ENCODE measurements at regions not wholly inside any gene's neighbourhood (a gene's known extent, or its start where the extent isn't known, plus 50 kb on each side); places are given as distances from the start of the nearest gene placed in this dataset.
A peak's percentile ranks its signal among the peaks of the same experiment; 100 is the strongest.

DNA sequence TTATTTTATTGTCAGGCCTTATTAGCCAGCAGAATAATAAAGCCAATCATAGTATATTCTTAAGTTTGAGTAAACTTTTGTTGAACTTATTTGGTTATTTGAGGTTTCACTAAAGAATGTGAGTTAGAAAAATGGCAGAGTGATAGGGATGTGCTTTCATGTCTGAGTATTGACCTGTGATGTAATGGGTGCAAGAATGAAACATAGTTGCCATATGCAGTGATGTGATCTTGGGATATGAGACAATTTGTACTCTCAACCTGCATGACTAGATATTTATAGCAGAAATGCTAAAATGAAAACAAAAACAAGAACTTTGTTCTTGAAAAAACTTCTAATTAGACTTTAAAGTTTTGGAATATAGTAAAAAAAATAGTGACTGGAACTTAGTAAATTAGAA lies 97.9 kb downstream of the DISP1 start:
- DNase-seq, result no peak

DNA sequence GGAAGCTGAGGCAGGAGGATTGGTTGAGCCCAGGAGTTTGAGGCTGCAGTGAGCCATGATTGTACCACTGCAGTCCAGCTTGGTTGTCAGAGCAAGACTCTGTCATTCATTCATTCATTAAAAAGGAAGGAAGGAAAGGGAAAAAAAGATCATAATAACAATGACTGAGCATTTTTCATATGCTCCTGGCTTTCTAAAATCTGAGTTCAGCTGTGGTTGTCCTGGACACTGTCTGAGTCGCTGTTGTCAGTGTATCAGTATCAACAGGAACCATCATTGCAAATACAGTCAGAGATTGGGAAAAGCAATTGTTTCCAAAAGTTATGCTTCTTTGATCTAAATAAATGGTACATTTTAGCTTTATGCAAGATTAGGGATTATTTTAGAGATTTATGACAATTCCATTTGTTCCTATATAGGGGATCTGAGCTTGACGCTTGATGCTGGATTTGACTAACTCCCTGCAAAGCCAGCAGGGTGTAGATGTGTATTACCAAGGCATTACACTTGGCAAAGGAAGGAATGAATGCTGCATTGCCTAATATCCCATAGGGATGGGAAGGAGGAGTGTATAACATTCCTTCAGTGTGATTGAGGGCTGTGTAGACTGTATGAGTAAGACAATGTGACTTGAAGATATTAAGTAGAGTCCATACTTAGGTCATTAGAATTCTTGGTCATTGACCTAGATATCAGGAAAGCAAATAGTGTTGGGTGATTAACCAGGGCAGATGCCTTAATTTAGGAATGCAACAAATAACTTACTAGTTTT lies 100.2 kb downstream of the DISP1 start:
- no peak for DNase-seq

DNA sequence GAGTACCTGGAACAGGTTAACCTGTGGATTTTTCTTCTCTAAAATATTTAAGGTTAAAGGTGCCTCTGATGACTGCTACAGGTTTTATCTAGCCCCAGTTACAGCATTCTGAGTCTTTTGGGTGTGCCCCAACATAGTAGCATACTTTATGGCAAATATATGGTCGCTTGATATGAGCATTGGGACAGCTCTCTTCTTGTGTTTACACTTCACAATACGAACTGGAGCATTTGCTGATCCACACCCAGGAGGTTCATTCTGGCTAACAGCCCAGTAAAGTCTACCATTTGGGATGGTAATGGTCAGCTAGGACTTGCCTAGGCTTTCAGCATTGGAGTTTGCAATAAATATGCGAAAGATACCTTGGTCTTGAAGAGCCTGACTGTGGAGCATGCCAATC lies 101.3 kb downstream of the DISP1 start:
- no peak for DNase-seq

DNA sequence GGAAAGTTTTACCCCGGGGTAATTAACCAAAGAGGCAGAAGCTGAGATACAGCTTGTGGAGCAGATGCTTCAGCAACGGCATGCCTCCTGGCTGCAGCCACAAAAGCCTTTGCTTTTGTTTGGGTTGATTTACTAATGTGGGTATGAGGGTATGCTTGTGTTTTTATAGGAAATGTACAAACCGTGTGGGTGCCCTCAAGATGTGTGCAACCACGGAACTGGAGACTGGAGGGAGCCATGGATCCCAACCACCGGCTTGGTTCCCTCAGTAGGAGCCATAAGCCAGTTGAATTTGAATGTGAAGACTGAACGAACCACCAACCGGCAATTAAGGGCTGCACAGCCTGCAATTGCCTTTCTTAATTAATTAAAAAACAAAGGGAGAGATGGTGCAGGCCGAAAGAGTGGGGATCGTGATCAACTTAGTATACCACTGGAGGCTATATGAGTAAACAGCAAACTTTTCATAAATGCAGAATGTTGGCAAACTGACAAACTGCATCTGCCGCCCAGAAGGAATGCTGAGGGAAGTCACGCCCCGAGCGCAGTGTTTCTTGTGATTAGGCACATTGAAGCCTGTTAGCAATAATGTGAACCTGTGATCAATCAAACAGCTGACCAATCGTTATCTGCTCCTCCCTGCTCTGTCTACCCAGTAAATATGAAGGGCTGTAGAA lies 104.1 kb downstream of the DISP1 start:
- no peak for DNase-seq

GRCh38 chr1:222919478-222919865 lies 104.6 kb downstream of the DISP1 start:
- DNase-seq, result no peak

DNA sequence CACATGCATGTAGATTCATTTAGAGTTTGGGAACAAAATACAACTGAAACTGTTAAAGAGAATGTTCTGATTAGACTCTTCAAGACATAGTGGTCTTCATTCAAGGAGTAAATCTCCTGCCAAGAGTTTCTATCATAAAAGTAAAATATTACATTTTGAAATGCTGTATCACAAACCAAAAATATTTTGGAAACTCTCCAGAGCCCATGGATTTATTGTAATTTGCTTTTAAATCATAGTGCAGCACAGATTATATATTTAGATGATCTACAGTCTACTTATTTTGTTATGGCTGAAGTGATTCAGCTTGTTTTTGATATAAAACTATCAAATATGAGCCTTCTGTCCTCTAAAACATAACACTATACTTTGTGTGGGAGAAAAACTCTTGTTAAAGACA lies 105.3 kb downstream of the DISP1 start:
- DNase-seq, result no peak

GRCh38 chr1:222921945-222922344 lies 107.1 kb downstream of the DISP1 start:
- DNase-seq, result no peak

DNA sequence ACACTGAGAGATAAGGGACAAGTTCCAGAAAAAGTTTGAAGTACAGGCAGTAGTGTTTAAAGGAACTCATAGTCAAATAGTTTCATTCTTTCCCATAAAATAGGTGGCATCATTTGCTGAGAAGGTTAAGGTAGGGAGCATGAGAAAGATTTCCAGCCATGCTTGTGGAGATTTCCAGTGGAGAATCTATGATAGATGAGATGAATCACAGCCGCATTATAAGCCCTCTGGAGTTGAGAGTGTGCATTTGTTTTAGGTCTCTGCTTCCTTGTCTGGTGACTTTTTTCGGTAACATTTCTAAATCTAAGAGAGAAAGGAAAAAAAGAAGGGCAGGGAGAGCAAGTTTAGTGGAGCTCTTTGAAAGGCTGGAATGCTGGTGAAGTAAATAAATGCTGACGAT lies 108.7 kb downstream of the DISP1 start:
- no peak for DNase-seq

- no peak for DNase-seq
Measured at GRCh38 chr1:222924136-222924706, 109.4 kb downstream of the DISP1 start.

GRCh38 chr1:222926566-222926965 lies 111.7 kb downstream of the DISP1 start:
- DNase-seq, result no peak

DNA sequence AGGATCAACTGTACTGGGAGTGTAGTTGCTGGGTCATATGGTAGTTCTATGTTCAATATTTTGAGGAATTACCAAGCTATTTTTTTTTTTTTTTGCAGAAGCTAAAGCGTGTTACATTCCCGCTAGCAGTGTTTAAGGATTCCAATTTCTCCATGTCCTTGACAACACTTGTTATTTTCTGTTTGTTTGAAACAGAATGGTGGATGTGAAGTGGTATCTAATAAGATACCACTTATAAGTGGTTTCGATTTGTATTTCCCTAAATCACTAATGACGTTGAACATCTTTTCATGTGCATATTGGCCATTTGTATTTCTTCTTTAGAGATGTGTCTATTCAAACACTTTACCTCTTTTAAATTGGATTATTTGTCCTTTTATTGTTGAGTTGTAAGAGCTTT lies 112.2 kb downstream of the DISP1 start:
- DNase-seq, result no peak

- peak; percentile 83 for DNase-seq
Measured at GRCh38 chr1:222928212-222928611, 113.4 kb downstream of the DISP1 start.

GRCh38 chr1:222930070-222930469 lies 115.2 kb downstream of the DISP1 start:
- no peak for DNase-seq

- no peak for DNase-seq
Measured at GRCh38 chr1:222931023-222931422, 116.2 kb downstream of the DISP1 start.

GRCh38 chr1:222933273-222933672 lies 118.4 kb downstream of the DISP1 start:
- DNase-seq, result no peak

- no peak for DNase-seq
Measured at GRCh38 chr1:222935239-222935900, 120.5 kb downstream of the DISP1 start.

- DNase-seq, result no peak
Measured at GRCh38 chr1:222936042-222936441, 121.2 kb downstream of the DISP1 start.

DNA sequence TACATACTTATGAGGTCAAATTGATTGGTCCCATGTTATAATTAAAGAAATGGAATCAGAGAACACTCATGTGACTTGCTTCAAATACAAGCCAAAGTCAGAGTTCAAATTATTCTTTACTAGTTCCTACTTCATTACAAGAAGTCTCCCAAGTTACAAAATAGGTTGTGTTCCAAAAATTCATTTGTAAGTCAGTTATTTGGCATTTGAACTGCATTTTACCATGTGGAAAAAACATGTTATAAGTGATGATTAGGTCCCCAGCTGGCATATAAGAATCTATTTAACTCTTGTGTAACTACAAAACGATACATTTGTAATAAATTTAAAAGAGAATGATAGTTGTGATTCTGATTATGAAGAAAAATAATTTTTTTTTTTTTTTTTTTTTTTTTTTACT lies 124.1 kb downstream of the DISP1 start:
- DNase-seq, result no peak

- peak; percentile 58 for DNase-seq
Measured at GRCh38 chr1:222940095-222940494, 125.3 kb downstream of the DISP1 start.

- no peak for DNase-seq
Measured at GRCh38 chr1:222940906-222941305, 126.1 kb downstream of the DISP1 start.

DNA sequence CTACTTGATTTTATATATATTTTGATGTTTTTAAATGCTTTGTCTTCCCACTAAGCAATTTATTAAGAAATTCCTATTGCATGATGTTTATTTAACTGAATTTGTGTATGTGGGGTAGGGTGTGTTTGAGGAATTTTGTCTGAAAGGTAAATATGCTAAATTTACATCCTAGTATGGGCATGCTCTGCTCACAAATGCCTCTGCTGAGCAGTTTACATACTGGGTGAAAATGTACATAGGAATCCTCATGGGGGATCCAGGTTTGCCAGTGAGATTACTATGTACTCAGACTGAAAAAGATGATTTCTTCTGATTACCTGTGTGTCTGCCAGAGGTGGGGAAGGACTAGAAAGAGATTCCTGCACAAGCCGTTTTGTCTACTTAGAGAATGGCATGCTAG lies 126.6 kb downstream of the DISP1 start:
- DNase-seq, result no peak

- no peak for DNase-seq
Measured at GRCh38 chr1:222946436-222946835, 131.6 kb downstream of the DISP1 start.

DNA sequence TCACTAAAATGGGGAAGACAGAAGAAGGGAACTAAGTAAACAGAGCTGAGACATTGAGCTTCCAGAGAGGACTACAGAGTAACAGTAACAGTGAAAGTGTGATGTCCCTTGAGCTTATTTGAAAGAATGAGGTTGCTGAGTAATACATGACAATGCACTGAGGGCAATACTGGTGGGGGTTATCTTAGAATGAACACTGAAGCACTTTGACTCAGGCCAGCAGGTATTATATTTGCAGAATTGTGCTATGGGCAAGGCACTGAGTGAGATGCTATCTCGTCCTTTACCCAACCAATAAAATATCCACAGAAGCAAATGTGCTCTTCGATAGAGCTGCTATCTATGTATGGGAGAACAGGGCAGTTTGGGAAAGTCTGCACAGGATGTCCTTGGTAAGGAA lies 133.2 kb downstream of the DISP1 start:
- DNase-seq, result no peak

- DNase-seq, result no peak
Measured at GRCh38 chr1:222950892-222951291, 136.1 kb downstream of the DISP1 start.
